Liver (tissue), 7 donors: ENCODE measurements at regions not wholly inside any gene's neighbourhood (a gene's known extent, or its start where the extent isn't known, plus 50 kb on each side); places are given as distances from the start of the nearest gene placed in this dataset.

Experiments
- DNase-seq: peaks from one replicate; pipeline ENCODE4 v3.0.0-alpha.2; 2017; ENCODE audit warnings: low spot score
- H3K27ac ChIP-seq, 2 donors: one replicate each; pipeline ENCODE4 v1.7.0; 2013; ENCODE audit warnings: inconsistent platforms in 2 of 2, low read length in 2 of 2, control low read depth in 1 of 2, low read depth in 1 of 2, mild to moderate bottlenecking in 1 of 2
- H3K27me3 ChIP-seq, 4 donors: one replicate each; pipeline versions ENCODE4 v1.6.1 to v1.7.0; 2013; ENCODE audit warnings: low read length in 3 of 4, inconsistent platforms in 1 of 4, mild to moderate bottlenecking in 1 of 4, moderate library complexity in 1 of 4; ENCODE audit not compliant: control insufficient read depth in 4 of 4, insufficient read depth in 4 of 4
- H3K36me3 ChIP-seq, 4 donors: one replicate each; pipeline versions ENCODE4 v1.6.1 to v1.7.0; 2013; ENCODE audit warnings: low read length in 3 of 4, mild to moderate bottlenecking in 3 of 4, low read depth in 1 of 4, moderate library complexity in 1 of 4; ENCODE audit not compliant: control insufficient read depth in 4 of 4, insufficient read depth in 3 of 4
- H3K4me1 ChIP-seq, 4 donors: one replicate each; pipeline versions ENCODE4 v1.6.1 to v1.7.0; 2013; ENCODE audit warnings: low read length in 3 of 4, mild to moderate bottlenecking in 3 of 4, moderate library complexity in 1 of 4; ENCODE audit not compliant: control insufficient read depth in 4 of 4, insufficient read depth in 4 of 4
- H3K4me3 ChIP-seq, 3 donors: one replicate each; pipeline versions ENCODE4 v1.6.1 to v1.7.0; 2013; ENCODE audit warnings: low read length in 3 of 3, control low read depth in 1 of 3, low read depth in 1 of 3, mild to moderate bottlenecking in 1 of 3
- H3K9ac ChIP-seq, 2 donors: one replicate each; pipeline ENCODE4 v1.7.0; 2013; ENCODE audit warnings: low read length in 2 of 2, mild to moderate bottlenecking in 2 of 2, moderate library complexity in 2 of 2, control low read depth in 1 of 2, low read depth in 1 of 2
- H3K9me3 ChIP-seq, 4 donors: one replicate each; pipeline versions ENCODE4 v1.6.1 to v1.7.0; 2013; ENCODE audit warnings: low read length in 3 of 4; ENCODE audit not compliant: control insufficient read depth in 4 of 4
- ATF3 ChIP-seq: IDR thresholded peaks from 2 replicates; pipeline ENCODE4 v1.6.1; 2016; ENCODE audit warnings: antibody characterized with exemption
- EGR1 ChIP-seq, 2 donors: IDR thresholded peaks; 2 replicates each; pipeline ENCODE4 v1.6.1; 2016 to 2018; ENCODE audit warnings: antibody characterized with exemption in 2 of 2, low read depth in 2 of 2
- FOXA2 ChIP-seq: IDR thresholded peaks from 2 replicates; pipeline ENCODE4 v1.6.1; 2016; ENCODE audit warnings: antibody characterized with exemption
- GABPA ChIP-seq, 2 donors: IDR thresholded peaks in 1 of 2; conservative IDR thresholded peaks in 1 of 2; 2 replicates each; pipeline ENCODE4 v1.6.1; 2016; ENCODE audit warnings: antibody characterized with exemption in 2 of 2, mild to moderate bottlenecking in 1 of 2, moderate library complexity in 1 of 2
- HNF4A ChIP-seq, 2 donors: conservative IDR thresholded peaks; 2 replicates each; pipeline ENCODE4 v1.6.1; 2016; ENCODE audit warnings: antibody characterized with exemption in 2 of 2, mild to moderate bottlenecking in 2 of 2
- HNF4G ChIP-seq: IDR thresholded peaks from 2 replicates; pipeline ENCODE4 v1.6.1; 2016; ENCODE audit warnings: antibody characterized with exemption
- JUND ChIP-seq, 2 donors: IDR thresholded peaks; 2 replicates each; pipeline ENCODE4 v1.6.1; 2016; ENCODE audit warnings: antibody characterized with exemption in 2 of 2
- MAX ChIP-seq: IDR thresholded peaks from 2 replicates; pipeline ENCODE4 v1.6.1; 2016; ENCODE audit warnings: antibody characterized with exemption
- NR2F2 ChIP-seq: IDR thresholded peaks from 2 replicates; pipeline ENCODE4 v1.6.1; 2016; ENCODE audit warnings: antibody characterized with exemption
- RAD21 ChIP-seq, 2 donors: IDR thresholded peaks; 2 replicates each; pipeline ENCODE4 v1.6.1; 2016; ENCODE audit warnings: antibody characterized with exemption in 2 of 2, mild to moderate bottlenecking in 2 of 2
- REST ChIP-seq: IDR thresholded peaks from 2 replicates; pipeline ENCODE4 v1.6.1; 2016; ENCODE audit warnings: antibody characterized with exemption, mild to moderate bottlenecking
- RXRA ChIP-seq, 2 donors: IDR thresholded peaks; 2 replicates each; pipeline ENCODE4 v1.6.1; 2017 to 2018; ENCODE audit warnings: antibody characterized with exemption in 2 of 2, mild to moderate bottlenecking in 1 of 2
- SP1 ChIP-seq: IDR thresholded peaks from 2 replicates; pipeline ENCODE4 v1.6.1; 2018; ENCODE audit warnings: antibody characterized with exemption, mild to moderate bottlenecking
- TAF1 ChIP-seq: conservative IDR thresholded peaks from 2 replicates; pipeline ENCODE4 v1.6.1; 2016; ENCODE audit warnings: antibody characterized with exemption, mild to moderate bottlenecking
- YY1 ChIP-seq: IDR thresholded peaks from 2 replicates; pipeline ENCODE4 v1.6.1; 2016; ENCODE audit warnings: antibody characterized with exemption, mild to moderate bottlenecking
- WGBS: extraction: QIAGEN DNeasy Blood & Tissue Kit; methylation state at CpG from one replicate; pipeline ENCODE4 v1.1.7; 2013; 5-methylcytosine and 5-hydroxymethylcytosine counted together
- donor health status: healthy.
- donor health status: healthy.
- donor health status: healthy.
- donor health status: healthy.

- Histone ChIP-seq H3K27ac (no peak overlapping the region), H3K9ac (no peak overlapping the region), H3K9me3 (no peaks in the 10 kb centered on the region), H3K27me3 (no peaks in the 10 kb centered on the region), H3K4me1 (peaks cover 9 to 34% (median 28%) of the 10 kb centered on the region in 4 donors), H3K36me3 (no peaks in the 10 kb centered on the region), H3K4me3 (no peak overlapping the region)
- DNase-seq, result no peak
- TF ChIP-seq REST (no peak), TAF1 (no peak), GABPA (IDR thresholded peaks at IDR 0.05 in 1 of 2, conservative IDR thresholded peaks at IDR 0.05 in 1 of 2) (no peak), ATF3 (no peak), JUND (IDR thresholded peaks at IDR 0.05) (no peak), RAD21 (IDR thresholded peaks at IDR 0.05) (no peak), HNF4A (conservative IDR thresholded peaks at IDR 0.05) (no peak), HNF4G (no peak), FOXA2 (no peak), MAX (no peak), NR2F2 (no peak), YY1 (no peak), RXRA (IDR thresholded peaks at IDR 0.05) (no peak)
- WGBS, result 84% methylated on average over 13 of the region's 13 CpGs
Measured at GRCh38 chr4:3830774-3831528, 64.8 kb downstream of the ADRA2C start.

- no peaks in the 10 kb centered on the region for H3K27me3 ChIP-seq
- H3K9ac ChIP-seq, result no peak overlapping the region
- WGBS, result 82% methylated on average over 14 of the region's 14 CpGs
Measured at GRCh38 chr4:3831529-3832150, 65.5 kb downstream of the ADRA2C start.

More at GRCh38 chr4:3831529-3832150, 65.5 kb downstream of the ADRA2C start:
- no peak for TF ChIP-seq MAX
- no peak for TF ChIP-seq JUND (IDR thresholded peaks at IDR 0.05)
- no peak for TF ChIP-seq RAD21 (IDR thresholded peaks at IDR 0.05)
- no peak for TF ChIP-seq SP1
- TF ChIP-seq NR2F2, result no peak
- no peak for TF ChIP-seq EGR1 (IDR thresholded peaks at IDR 0.05; ENCODE audit: low read depth in 2 of 2)
- TF ChIP-seq RXRA (IDR thresholded peaks at IDR 0.05), result no peak
- TF ChIP-seq YY1, result no peak
- TF ChIP-seq HNF4G, result no peak
- H3K36me3 ChIP-seq, result no peaks in the 10 kb centered on the region
- H3K4me3 ChIP-seq, result no peak overlapping the region
- H3K27ac ChIP-seq, result no peak overlapping the region
- peaks cover 9 to 28% (median 22%) of the 10 kb centered on the region in 4 donors for H3K4me1 ChIP-seq
- no peak for DNase-seq
- no peaks in the 10 kb centered on the region for H3K9me3 ChIP-seq
